DOHH2 (cell line): ENCODE measurements at regions not wholly inside any gene's neighbourhood (a gene's known extent, or its start where the extent isn't known, plus 50 kb on each side); places are given as distances from the start of the nearest gene placed in this dataset.

Source experiments
- CTCF ChIP-seq: fragments of 200-600 bp; sonication (generic); IDR thresholded peaks from one replicate; pipeline ENCODE4 v1.5.1; 2014; ENCODE audit warnings: antibody characterized with exemption, mild to moderate bottlenecking, low read depth, low read length; ENCODE audit not compliant: poor library complexity, severe bottlenecking
- EZH2phosphoT487 ChIP-seq: fragments of 200-600 bp; sonication (generic); IDR thresholded peaks from 2 replicates; pipeline ENCODE4 v1.6.1; 2017; ENCODE audit warnings: borderline replicate concordance, mild to moderate bottlenecking, antibody characterized with exemption, low read length, moderate library complexity, mixed read lengths

- TF ChIP-seq CTCF (no peak), EZH2phosphoT487 (no peak)
These were observed 268.4 kb upstream of the NPVF start for GRCh38 chr7:25496476-25497368.
